ENCODE measurements at regions not wholly inside any gene's neighbourhood (a gene's known extent, or its start where the extent isn't known, plus 50 kb on each side); places are given as distances from the start of the nearest gene placed in this dataset.
"Not testable (repeated sequence)": the region's sequence is repeated elsewhere in the genome, so short reads cannot be mapped to it uniquely, and the experiment has no call there.

DNA sequence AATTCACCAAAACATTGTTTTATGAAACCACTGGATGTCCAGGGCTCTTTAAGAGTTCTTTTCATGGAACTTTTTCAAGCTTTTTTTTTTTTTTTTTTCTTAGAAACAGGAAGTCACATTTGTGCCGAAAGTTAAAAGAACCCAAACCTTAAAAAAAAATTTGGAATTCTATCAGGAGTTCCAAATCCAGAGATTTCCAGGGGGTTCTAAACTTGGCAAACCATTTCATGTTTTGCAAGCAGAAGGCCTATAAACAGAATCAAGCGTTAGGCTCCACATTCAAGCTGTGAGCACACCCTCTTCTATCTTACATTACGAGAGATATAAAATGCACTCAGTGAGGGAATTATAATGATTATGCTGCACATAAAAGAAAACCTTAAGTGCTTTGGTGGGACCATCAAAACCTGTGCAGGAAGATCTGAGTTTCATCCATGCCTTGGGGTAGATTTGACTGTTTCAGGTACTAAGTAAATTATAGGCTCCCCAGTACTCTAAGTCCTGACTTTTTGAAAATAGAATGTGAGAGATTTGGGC, 154.8 kb upstream of the FAR2 start:
- DNase-seq, result no peak

DNA sequence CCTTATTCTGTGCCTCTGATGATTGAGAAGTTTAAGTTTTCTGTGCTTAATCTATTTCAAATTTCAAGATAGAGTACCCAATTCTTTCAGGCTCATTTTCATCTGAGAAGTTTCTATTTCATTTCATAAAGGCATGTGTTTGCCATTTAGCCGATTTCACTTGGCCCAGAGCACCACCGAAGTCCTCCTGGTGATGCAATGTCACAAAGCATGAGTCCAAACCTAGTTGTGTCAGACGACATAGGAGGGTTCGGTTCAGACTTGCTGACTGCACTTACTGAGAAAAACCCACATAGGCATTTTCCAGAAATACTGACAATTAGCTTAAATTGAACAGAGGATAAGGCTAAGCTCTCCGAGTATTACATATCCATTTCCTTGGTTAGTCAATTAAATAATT, 152.4 kb upstream of the FAR2 start:
- no peak for DNase-seq

DNA sequence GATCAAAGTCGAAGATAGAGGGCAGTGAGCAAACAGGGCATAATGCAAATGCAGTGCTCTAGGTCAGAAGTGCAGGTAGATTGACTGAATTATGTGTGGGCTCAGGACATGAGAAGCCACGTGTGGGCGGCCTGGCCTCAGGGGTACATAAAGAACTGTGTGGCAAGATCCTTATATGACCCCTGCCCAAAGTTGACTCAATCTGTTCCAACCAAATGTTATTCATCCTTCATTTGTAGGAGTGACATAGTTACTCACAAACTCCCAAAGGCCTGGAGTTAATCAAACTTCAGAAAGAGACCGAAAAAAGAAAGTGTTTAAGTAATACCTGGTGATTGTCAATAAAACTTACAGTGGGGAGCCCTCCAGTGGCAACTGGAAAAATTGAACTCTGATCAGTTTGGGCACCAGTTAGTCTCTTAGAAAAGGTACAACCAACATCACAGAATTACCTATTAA, 150.4 kb upstream of the FAR2 start:
- no peak for DNase-seq

DNA sequence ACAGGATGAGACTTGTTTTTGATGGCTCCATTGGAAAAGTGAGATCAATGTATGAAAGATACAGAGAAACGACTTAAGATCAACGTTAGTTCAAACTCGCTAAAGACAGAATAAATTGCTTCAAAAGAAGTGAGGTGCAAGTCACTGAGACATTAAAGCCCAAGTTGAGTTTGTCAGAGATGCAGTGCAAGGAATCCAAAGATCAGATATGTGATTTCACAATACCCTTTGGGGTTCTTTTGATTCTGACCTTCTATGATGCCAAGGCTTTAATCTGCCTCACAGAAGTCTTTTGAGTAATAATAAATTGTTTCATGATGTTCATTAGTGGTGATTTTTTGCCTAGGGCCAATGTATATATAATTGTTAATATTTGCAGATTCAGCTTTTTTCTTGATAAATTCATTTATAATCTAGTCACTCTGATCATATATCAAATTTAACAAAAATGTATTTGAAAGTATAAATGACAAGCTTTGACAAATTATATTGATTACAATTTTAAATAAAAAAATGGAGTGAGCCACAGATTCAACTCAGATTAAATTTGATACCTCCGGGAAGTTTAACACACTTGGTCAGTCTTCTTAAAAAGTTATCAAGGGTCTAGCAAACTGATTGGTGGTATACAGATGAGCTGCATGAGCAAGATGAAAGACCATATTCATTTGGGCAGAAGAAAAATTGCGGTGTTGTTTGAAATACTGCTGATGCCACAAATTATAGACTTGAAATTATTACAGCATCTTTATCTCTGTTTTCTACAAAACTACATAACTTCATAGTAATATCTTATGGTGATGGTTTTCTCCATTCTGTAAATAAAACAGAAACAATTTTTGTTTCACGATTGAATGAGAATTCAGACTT, 144.8 kb upstream of the FAR2 start:
- no peak for DNase-seq

DNA sequence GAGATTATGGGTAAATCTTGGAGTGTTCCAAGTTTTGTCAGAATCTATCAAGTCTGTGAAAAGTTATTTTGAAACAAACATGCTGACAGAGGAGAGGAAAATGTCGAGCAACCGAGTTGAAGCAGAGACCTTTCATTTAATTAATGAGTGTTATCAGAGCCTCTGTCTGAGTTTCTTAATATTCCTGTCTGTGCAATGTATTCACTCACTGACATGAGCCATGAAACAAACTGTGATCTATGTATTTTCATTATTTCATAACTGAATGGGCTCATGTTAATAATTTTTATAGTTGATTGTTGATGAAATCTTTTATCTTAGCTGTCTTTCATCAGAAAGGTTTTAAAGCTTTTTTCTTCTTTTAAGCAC, 144.2 kb upstream of the FAR2 start:
- no peak for DNase-seq

DNA sequence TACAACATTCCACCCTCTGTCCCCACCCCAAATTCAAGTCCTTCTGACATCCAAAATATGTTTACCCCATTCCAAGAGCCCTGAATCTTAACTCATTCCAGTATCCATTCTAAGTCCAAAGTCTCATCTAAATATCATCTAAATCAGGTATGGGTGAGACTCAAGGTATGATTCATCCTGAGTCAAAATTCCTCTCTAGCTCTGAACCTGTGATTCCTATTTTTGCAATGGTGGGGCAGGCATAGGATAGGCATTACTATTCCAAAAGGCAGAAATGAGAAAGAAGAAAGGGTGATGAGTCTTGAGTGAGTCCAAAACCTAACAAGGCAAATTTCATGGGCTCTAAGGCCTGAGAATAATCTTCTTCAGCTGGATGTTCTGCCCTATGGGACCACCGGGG, 140.3 kb upstream of the FAR2 start:
- DNase-seq, result no peak

DNA sequence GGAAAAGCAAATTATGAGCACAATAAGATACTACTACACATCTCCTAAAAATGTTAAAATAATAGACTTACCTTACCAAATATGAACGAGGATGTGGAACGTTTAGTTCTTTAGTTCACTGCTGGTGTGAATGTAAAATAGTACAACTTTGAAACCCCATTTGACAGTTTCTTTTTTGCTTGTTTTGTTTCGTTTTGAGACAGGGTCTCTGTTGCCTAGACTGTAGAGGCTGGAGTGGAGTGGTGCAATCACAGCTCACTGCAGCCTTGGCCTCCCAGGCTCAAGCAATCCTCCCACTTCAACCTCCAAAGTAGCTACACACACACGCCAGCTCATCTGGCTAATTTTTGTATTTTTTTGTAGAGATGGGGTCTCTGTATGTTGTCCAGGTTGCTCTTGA, 136.4 kb upstream of the FAR2 start:
- DNase-seq, result no peak

DNA sequence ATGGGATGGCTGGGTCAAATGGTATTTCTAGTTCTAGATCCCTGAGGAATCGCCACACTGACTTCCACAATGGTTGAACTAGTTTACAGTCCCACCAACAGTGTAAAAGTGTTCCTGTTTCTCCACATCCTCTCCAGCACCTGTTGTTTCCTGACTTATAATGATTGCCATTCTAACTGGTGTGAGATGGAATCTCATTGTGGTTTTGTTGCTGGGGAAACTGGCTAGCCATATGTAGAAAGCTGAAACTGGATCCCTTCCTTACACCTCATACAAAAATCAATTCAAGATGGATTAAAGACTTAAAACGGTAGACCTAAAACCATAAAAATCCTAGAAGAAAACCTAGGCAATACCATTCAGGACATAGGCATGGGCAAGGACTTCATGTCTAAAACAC, 131.5 kb upstream of the FAR2 start:
- DNase-seq, result not testable (repeated sequence)

DNA sequence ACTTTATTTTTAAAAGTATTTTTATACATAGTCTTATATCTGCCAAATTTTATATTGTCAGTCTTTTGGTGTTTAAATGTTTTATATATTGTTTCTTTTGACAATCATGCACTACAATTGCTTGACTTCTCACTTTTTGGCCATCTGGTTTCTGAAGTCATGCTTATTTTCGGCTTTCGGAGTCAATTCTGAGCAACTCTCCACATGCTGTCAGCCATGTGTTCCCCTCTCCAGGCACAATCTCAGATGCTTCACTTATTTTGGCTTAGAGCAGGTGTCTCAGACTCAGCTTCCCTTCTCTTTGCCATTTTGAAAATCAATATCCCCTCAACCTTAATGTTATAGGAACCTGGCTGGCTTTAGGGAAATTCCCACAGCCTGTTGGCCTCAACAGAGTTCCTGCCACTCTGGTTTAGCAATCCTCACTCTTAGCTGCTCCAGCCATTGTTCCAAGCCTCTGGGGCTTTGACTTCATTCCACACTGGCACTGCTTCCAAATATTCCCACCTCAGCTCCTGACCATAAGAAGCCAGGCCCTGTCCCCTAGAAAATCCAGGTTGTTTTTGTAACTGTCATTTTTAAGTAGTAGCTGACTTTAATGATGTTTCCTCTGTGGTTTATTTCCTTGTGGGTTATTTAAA, 125.5 kb upstream of the FAR2 start:
- no peak for DNase-seq

DNA sequence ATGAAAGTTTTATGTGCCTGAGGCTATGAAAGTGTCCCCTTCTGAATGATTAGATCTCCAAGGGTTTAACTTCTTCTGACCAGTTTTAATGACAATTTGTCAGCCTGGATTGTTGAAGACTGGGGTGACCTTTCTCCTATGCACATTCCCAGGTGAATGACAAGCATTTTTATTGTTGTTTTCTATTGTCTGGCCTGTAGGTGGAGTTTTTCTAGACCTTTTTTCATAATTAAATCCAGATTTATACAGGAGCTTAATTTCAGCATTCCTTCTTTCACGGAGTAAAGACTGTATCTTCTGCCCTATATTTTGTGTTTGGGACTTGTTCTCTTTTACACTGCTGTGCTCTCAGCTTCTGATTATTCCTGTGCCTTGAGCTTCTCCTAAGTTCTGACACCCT, 125.0 kb upstream of the FAR2 start:
- no peak for DNase-seq

DNA sequence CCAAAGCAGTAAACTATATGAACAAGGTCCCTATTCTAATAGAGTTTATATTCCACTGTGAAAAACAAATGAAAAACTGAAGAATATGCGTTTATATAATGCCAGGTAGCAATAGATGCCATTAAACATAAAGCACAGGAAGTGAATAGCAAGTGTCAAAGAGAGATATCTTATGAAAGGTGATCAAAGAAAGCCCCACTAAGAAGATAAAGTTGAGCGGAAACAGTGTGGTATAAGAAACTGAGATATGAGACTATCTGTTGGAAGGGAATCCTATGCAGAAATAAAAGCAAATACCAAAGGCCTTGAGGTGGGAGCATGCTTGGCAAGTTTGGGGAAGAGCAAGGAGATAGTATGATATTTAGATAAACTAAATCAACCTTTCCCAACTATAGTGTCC, 123.1 kb upstream of the FAR2 start:
- DNase-seq, result no peak

DNA sequence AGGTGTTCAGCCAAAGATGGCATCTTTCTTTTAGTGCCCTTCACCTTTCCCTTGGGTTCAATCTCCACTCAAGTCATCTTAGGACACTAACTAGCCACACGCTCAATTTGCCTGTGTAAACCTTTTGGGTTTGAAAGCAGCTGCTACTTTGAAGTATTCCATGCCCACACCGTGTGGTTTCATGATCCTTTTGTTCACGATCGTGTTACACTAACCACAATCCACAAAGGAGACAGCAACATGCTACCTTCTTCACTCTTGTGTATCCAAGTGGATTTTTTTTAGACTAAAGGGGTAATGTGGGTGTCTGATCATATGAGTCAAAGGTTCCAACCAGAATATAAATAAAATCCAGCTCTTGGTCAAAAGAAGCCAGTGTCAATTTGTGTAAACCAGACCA, 122.7 kb upstream of the FAR2 start:
- DNase-seq, result no peak

DNA sequence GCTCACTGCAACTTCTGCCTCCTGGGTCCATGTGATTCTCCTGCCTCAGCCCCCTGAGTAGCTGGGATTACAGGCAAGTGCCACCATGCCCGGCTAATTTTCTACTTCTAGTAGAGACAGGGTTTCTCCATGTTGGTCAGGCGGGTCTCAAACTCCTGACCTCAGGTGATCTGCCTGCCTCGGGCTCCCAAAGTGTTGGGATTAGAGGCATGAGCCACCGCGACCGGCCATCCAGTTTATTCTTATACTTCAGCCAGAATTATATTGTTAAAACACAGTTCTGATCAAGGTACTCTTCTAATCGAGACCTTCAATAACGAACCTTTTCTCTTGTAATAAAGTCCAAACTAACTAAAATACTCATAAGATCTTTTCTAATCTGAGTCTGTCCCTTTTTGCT, 119.6 kb upstream of the FAR2 start:
- not testable (repeated sequence) for DNase-seq

DNA sequence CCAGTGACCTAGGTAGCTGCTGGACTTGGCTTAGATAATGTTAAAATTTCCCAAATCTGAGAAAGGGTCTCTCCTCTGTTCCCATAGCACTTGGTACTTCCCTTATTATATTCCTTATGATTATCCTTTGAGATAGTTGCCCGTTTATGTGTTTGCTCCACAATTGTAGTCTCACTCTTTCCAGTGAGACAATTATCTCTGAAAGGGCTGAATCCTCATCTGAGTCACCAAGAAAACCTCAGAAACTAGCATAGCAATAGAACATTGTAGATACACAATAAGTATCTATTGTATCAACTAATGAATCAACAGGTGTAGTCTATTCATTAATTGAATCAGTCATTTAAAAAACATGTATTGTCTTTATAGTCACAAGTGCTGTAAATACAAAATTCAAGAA, 119.1 kb upstream of the FAR2 start:
- DNase-seq, result no peak

DNA sequence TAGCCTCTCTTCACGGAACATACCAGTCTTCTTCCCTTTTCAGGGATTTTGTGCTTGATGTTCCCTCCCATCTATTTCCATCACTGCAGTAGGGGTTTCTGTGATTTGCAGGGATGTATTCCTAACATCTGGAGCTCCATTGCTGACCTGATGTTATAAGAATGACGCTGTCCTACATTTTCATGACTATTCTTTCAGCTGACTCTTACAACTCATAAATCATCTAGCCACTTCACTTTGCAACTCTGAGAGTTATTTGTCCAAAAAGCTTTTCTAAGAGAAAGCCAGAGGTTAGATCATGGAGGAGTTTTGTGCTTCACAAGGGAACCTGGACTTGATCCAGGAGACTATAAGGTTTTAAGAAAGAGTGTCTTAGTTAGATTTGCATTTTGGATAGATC, 116.6 kb upstream of the FAR2 start:
- DNase-seq, result no peak

DNA sequence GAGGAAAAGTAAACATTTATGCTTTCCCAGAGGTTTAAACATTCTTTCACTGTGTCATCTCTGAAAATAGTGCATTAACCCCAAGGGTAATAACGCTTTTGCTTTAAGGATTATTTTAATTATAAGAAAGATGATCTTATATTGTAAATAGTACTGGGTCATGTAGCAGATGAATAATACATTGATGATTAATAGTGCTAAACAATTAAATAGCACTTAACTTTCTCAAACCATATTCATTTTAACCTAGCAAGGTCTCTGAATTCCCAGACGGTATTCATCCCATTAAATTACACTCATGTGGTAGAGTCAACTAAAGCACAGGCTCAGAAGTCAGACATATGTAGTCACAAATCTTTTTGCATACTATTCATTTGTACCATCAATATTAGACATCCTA, 115.6 kb upstream of the FAR2 start:
- DNase-seq, result no peak

DNA sequence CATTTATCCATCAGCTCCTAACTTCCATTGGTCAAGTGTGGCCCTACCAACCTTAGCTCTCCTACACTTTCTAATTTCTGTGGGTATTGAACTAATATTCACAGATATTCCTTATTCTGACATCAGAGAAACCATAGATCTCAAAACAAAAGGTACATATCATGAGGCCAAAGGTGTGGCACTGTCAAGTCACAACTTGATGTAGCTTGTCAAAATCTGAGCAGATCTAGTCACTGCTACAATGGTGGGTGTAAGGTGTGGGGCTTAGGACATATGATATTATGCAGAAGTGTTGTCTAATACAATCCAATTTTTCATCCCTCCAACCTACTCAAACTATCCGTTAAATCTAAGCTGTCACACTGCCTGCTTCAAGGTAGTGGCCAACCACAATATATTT, 114.0 kb upstream of the FAR2 start:
- DNase-seq, result no peak

DNA sequence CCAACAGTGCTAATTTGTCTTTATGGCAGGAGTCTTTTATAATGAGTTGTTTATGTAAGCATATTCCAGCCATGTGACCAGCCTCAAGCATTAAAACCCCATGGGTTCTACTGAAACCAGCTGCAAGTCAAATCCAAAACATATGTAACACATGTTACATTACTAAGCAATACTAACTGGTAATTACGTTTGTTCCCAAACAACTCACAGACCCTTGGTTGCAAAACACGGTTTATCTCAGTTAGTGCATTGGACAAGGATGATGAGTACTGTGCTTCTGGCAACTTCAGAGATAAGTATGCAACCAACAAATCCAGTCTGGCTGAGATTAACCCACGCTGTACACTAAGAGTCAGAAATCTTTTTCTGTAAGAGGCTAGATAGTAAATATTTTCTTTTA, 110.1 kb upstream of the FAR2 start:
- no peak for DNase-seq

DNA sequence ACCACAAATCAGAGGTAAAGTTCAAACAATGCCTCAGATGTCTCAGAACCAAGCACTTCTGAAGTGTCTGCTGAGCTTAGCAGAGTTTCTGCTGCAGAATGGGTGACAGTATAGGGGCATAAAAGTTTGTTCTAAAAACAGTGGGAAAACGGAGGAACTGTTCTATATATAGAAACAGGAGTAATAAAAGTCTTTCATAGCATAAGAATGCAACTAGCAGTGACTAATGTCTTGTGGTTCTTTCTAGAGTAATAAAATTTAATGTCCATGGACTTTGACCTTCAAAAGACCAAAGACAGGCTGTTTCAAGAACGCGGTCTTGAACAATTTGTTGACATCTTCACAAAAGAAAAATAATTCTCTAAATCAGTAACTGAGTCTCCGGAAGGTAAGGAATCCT, 107.5 kb upstream of the FAR2 start:
- DNase-seq, result peak; percentile 31

DNA sequence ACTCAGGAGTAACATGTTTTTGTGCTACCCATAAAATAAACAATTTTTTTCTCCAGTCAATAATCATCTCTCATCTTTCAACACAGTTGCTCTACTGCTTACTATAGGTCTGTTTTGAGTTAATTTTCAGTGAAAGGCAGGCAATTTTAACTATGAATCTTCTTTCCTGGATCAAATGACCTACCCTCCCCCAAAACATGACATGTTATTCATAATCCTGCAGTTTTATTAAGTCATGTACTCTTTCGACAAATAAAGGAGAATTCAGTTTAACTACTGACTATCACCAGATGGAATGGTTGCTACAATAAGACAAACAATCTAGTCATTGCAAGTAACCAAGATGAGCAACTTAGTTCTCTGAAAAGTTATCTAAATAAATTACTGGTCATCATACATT, 106.0 kb upstream of the FAR2 start:
- no peak for DNase-seq

DNA sequence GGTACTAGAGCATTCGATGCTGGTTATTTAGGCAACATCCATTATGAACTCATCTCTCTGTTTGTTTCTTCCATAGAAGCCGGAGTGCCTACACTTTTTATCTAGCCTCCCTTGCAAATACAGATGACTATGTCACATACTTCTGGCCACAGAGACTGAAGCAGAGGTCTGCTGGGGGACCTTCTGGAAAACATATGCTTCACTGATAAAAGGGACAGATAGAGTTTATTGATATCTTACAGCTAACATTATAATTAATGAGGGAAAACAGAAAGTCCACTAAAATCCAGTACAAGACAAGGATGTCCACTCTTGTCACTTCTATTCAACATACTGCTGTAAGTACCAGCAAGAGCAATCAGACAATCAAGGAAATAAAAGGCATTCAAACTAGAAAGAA, 104.3 kb upstream of the FAR2 start:
- no peak for DNase-seq

DNA sequence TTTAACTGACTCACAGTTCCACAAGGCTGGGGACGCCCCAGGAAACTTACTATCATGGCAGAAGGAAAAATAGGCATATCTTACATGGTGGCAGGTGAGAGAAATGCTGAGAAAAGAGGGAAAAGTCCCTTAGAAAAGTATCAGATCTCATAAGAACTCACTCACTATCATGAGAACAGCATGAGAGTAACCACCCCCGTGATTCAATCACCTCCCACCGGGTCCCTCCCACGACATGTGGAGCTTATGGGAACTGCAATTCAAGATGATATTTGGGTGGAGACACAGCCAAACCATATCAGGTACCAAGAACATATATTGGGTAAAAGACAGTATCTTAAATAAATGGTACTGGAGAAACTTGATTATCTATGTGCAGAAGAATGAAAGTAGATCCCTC, 100.3 kb upstream of the FAR2 start:
- DNase-seq, result no peak

DNA sequence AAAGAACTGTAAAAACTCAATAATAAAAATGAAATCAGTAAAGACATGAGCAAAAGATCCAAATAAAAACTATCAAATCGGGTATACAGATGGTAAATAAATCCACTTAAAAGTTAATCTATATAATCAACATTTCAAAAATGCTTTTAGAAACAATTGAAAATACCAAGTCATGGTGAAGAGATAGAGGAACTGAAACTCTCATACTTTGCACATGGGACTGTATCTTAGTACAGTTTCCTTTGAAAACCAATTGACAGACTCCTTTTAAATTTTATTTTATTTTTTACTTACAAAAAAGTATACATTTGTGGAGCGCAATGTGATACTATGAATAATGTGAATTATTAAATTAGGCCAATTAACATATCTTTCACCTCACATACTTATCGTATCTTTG, 98.6 kb upstream of the FAR2 start:
- no peak for DNase-seq

DNA sequence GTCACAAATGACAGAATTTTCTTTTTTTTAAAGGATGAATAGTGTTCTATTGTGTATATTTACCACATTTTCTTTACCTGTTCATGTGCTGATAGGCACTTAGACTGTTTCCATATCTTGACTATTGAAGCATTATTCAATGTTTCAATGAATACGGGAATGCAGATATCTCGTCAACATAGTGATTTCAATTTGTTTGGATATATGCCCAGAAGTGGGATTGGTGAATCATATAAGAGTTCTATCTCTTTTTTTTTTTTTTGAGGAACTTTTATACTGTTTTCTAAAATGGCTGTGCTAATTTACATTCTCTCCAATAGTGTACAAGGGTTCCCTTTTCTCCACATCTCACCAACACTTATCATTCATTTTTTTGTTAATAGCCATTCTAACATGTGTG, 97.9 kb upstream of the FAR2 start:
- DNase-seq, result no peak

DNA sequence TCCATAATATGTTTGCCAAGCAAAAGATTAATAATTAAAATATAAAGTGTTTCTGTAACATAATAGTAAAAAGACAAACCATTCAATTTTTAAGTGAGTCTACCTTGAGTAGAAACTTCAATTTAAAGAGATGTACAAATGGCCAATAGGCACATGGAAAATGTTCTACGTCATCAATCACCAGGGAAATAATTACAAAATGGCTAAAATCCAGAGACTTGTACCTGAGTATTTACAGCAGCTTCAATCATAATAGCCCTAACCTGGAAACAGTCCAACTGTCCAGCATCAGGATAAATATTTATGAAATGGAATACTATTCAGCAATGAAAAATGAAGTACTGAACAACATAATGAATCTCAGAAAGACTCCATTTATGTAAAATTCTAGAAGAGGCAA, 95.5 kb upstream of the FAR2 start:
- no peak for DNase-seq
